ENCODE measurements at regions not wholly inside any gene's neighbourhood (a gene's known extent, or its start where the extent isn't known, plus 50 kb on each side); places are given as distances from the start of the nearest gene placed in this dataset.

GRCh38 chr13:104450006-104450405, 1383.8 kb upstream of the SLC10A2 start:
- TF ChIP-seq POLR2A (IDR thresholded peaks at IDR 0.05) (no peak), CTCF (IDR thresholded peaks at IDR 0.05) (no peak), POLR2AphosphoS5 (IDR thresholded peaks at IDR 0.05) (no peak), EP300 (IDR thresholded peaks at IDR 0.05) (no peak)
